ENCODE measurements at regions not wholly inside any gene's neighbourhood (a gene's known extent, or its start where the extent isn't known, plus 50 kb on each side); places are given as distances from the start of the nearest gene placed in this dataset.

GRCh38 chr3:127350172-127351050, 62.6 kb upstream of the PRR20G start:
- no peak for DNase-seq (ENCODE audit: low read depth in 3 of 3)

GRCh38 chr3:127349501-127350171, 61.8 kb upstream of the PRR20G start:
- DNase-seq (ENCODE audit: low read depth in 3 of 3) = no peak

GRCh38 chr3:127342735-127343134, 54.9 kb upstream of the PRR20G start:
- DNase-seq (ENCODE audit: low read depth in 3 of 3) = no peak

GRCh38 chr3:127339928-127340861, 52.3 kb upstream of the PRR20G start:
- DNase-seq (ENCODE audit: low read depth in 3 of 3) = no peak

DNA sequence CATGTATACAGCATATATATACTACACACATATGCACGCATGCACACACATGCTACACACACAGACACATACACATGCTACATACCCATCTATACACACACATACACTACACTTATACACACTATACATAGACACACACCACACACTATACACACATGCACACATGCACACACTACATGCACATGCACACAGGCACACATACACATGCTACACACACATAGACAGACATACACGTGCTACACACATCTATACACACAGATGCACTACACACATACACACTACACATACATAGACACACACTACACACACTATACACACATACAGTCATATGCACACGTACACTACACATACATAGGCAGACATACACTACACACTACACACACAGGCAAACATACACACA, 51.2 kb upstream of the PRR20G start:
- DNase-seq (ENCODE audit: low read depth in 3 of 3) = no peak

- no peak for DNase-seq (ENCODE audit: low read depth in 3 of 3)
These were observed 50.2 kb upstream of the PRR20G start for GRCh38 chr3:127337911-127338531.

Data from stimulated activated CD4-positive, alpha-beta T cell treated with anti-CD3 and anti-CD28 coated beads, TNF-alpha, amount 100 ng/mL, for 48 hours (primary cell).